ENCODE measurements at regions not wholly inside any gene's neighbourhood (a gene's known extent, or its start where the extent isn't known, plus 50 kb on each side); places are given as distances from the start of the nearest gene placed in this dataset.

DNA sequence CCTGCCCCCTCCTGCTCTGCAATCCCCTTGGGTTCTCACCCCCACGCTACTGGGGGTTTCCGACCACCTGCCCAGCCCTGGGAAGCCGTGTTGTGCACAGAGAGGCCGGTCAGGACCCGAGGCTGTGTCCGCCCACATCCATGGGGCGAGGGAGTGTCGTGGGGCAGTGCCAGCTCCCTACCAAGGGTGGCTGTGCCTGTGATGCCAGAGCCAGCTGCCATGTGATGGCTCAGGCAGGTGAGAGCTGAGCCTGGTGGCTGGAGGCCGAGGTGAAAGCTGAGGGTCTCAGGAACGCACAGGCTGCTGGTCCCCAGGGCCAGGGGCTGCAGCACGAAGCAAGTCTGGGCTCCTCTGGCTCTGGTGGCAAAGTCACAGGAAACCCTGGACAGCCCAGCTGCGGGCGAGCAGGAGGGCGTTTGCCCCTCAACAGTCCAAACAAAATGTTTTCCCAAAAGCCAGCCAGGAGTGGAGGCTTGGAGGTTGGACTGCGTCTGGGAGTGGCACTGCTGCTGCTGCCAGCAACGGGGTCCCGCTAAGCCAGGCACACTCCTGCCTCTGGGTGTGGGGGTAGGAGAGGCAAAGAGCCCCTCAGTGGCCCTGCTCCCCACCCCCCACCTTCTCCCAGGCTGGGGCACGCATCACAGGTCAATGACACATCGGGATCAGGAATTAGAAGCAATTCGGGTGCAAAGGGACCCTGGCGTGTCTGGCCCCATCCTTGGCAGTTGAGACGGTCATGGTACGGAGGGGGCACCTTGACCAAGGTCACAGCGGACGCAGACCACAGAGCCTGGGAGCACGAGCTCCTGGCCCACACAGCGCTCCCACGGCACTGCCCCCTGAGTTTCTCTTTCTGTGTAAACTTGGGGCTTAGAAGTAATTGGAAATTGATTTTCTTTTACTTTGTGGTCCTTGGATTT lies 72.4 kb upstream of the GPC1 start:
- H3K14ac ChIP-seq (ENCODE audit: low read length): peak overlapping the region; percentile 90
- no peak overlapping the region for H3K27ac ChIP-seq (replicated peaks; ENCODE audit: low read length)
- no peak overlapping the region for H3K9ac ChIP-seq (ENCODE audit: low read depth, low read length, poor library complexity)
- no peaks in the 10 kb centered on the region for H3K79me1 ChIP-seq (ENCODE audit: low read depth, low read length)
- peaks cover 22 to 23% of the 10 kb centered on the region in 2 donors for H3K9me3 ChIP-seq (replicated peaks in 1 of 2; ENCODE audit: control insufficient read depth in 2 of 2, insufficient read depth in 1 of 2, low read depth in 1 of 2, low read length in 2 of 2)
- H3K36me3 ChIP-seq (replicated peaks in 1 of 2; ENCODE audit: control insufficient read depth in 2 of 2, insufficient read depth in 2 of 2, low read length in 2 of 2): no peaks in the 10 kb centered on the region
- no CpG with 5 or more reads among the region's 28 CpGs for WGBS, 2 donors (ENCODE audit: extremely low coverage in 2 of 2, insufficient read length in 2 of 2, insufficient replicate concordance in 1 of 2)
- H3K4ac ChIP-seq (ENCODE audit: low read length): no peak overlapping the region
- H4K8ac ChIP-seq (ENCODE audit: low read depth, low read length): no peak overlapping the region
- peak overlapping the region; percentile 97 for H2BK12ac ChIP-seq (ENCODE audit: low read length)
- H4K91ac ChIP-seq (ENCODE audit: low read depth, low read length, poor library complexity): peak overlapping the region; percentile 72
- peak overlapping the region; percentile 97 for H2AK5ac ChIP-seq (ENCODE audit: low read depth, low read length)
- H3K23ac ChIP-seq (ENCODE audit: low read depth, low read length, poor library complexity): no peak overlapping the region
- no peak overlapping the region for H2BK120ac ChIP-seq (ENCODE audit: low read depth, low read length)
- no peaks in the 10 kb centered on the region for H3K27me3 ChIP-seq (ENCODE audit: control insufficient read depth in 3 of 3, insufficient read depth in 3 of 3, low read depth in 1 of 3, low read length in 3 of 3)
- no peak for DNase-seq (ENCODE audit: low spot score)
- H2AFZ ChIP-seq (ENCODE audit: low read length): no peak overlapping the region
- H3K18ac ChIP-seq (ENCODE audit: low read length): peak overlapping the region; percentile 93
- peak overlapping the region; percentile 39 for H2BK5ac ChIP-seq (ENCODE audit: low read length)
- H3K4me1 ChIP-seq (ENCODE audit: control insufficient read depth in 2 of 2, insufficient read depth in 1 of 2, low read depth in 1 of 2, low read length in 2 of 2): peaks cover 0 to 7% of the 10 kb centered on the region in 2 donors
- H3K4me2 ChIP-seq (ENCODE audit: insufficient read depth, low read length, poor library complexity, severe bottlenecking): no peak overlapping the region
- H3K4me3 ChIP-seq (ENCODE audit: low read length in 2 of 2): no peak overlapping the region
- H2BK15ac ChIP-seq (ENCODE audit: low read length): peak overlapping the region; percentile 81

DNA sequence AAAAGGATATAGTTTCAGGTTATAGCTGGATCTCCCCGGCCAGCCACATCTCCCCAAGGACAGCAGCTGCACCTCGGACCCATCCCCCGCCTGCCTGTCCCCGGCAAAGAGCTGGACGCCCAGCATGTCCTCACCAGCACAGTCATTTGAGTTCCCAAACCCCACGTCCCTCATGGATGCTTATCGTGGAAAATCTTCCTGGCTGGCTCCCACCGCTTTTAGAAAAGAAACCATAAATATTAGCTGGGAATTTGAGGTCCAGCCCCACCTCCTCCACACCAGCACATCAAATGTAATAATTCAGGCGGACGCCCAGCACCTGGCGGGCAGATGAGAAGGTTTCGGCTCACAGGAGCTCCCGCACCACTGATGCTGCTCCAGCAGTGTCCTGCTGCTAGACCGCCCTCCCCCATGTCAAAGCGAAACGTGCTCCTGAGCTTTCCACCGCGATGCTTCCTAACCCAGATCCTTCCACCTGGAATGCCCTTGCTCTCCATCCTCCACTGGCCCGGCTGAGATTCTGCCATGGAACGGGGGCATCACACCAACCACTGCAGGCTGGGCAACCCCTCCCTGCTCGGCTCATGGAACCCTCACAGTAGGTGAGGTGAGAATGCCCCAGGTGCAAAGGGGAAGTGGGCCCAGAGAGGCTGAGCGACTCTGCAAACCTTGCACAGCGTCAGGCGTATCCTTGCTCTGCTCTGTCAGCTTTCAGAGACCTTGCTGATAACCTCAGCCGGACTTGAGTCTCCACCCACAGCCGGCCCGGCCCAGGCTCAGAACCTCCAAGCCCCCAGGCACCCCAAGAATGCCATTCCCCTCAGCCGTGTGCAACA lies 71.5 kb upstream of the GPC1 start:
- H2AFZ ChIP-seq (ENCODE audit: low read length): no peak overlapping the region
- H2BK15ac ChIP-seq (ENCODE audit: low read length): peak overlapping the region; percentile 97
- no peak overlapping the region for H3K4ac ChIP-seq (ENCODE audit: low read length)
- H3K9ac ChIP-seq (ENCODE audit: low read depth, low read length, poor library complexity): peak overlapping the region; percentile 80
- peak overlapping the region in 1 of 2 donors; percentile 14 for H3K4me3 ChIP-seq (ENCODE audit: low read length in 2 of 2)
- H2BK120ac ChIP-seq (ENCODE audit: low read depth, low read length): peak overlapping the region; percentile 73
- peak overlapping the region; percentile 88 for H3K18ac ChIP-seq (ENCODE audit: low read length)
- no CpG with 5 or more reads among the region's 28 CpGs for WGBS, 2 donors (ENCODE audit: extremely low coverage in 2 of 2, insufficient read length in 2 of 2, insufficient replicate concordance in 1 of 2)
- peaks cover 22 to 23% of the 10 kb centered on the region in 2 donors for H3K9me3 ChIP-seq (replicated peaks in 1 of 2; ENCODE audit: control insufficient read depth in 2 of 2, insufficient read depth in 1 of 2, low read depth in 1 of 2, low read length in 2 of 2)
- no peak for DNase-seq (ENCODE audit: low spot score)
- no peak overlapping the region for H3K27ac ChIP-seq (replicated peaks; ENCODE audit: low read length)
- H2AK5ac ChIP-seq (ENCODE audit: low read depth, low read length): peak overlapping the region; percentile 94
- no peak overlapping the region for H3K23ac ChIP-seq (ENCODE audit: low read depth, low read length, poor library complexity)
- H3K36me3 ChIP-seq (replicated peaks in 1 of 2; ENCODE audit: control insufficient read depth in 2 of 2, insufficient read depth in 2 of 2, low read length in 2 of 2): no peaks in the 10 kb centered on the region
- H3K4me1 ChIP-seq (ENCODE audit: control insufficient read depth in 2 of 2, insufficient read depth in 1 of 2, low read depth in 1 of 2, low read length in 2 of 2): peaks cover 0 to 7% of the 10 kb centered on the region in 2 donors
- H4K91ac ChIP-seq (ENCODE audit: low read depth, low read length, poor library complexity): no peak overlapping the region
- H3K4me2 ChIP-seq (ENCODE audit: insufficient read depth, low read length, poor library complexity, severe bottlenecking): no peak overlapping the region
- no peak overlapping the region for H4K8ac ChIP-seq (ENCODE audit: low read depth, low read length)
- peaks cover 0 to 3% (median 0%) of the 10 kb centered on the region in 3 experiments for H3K27me3 ChIP-seq (ENCODE audit: control insufficient read depth in 3 of 3, insufficient read depth in 3 of 3, low read depth in 1 of 3, low read length in 3 of 3)
- H2BK5ac ChIP-seq (ENCODE audit: low read length): no peak overlapping the region
- H3K79me1 ChIP-seq (ENCODE audit: low read depth, low read length): no peaks in the 10 kb centered on the region
- peak overlapping the region; percentile 86 for H3K14ac ChIP-seq (ENCODE audit: low read length)
- H2BK12ac ChIP-seq (ENCODE audit: low read length): peak overlapping the region; percentile 79

DNA sequence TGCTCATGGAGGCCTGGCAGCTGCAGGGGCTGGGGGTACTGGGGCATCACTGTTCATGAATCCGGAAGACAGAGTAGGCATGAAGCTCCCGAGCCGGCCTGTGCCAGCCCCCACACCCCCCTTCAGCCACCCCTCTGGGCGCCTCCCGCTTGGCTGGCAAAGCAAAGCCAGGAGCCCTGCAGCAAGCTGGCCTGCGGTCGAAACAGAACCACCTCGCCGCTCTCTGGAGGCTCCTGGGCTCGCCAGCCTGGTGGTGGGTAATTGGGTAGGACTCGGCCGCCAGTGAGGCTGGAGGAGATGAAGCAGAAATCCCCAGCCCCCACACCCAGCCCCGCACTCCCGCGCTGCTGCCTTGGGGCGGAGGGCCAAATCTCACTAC lies 70.9 kb upstream of the GPC1 start:
- Histone ChIP-seq H3K9me3 (replicated peaks in 1 of 2; ENCODE audit: control insufficient read depth in 2 of 2, insufficient read depth in 1 of 2, low read depth in 1 of 2, low read length in 2 of 2) (peaks cover 20 to 21% of the 10 kb centered on the region in 2 donors), H2BK5ac (ENCODE audit: low read length) (peak overlapping the region; percentile 58), H2BK15ac (ENCODE audit: low read length) (peak overlapping the region; percentile 97), H3K4me3 (ENCODE audit: low read length in 2 of 2) (no peak overlapping the region), H4K8ac (ENCODE audit: low read depth, low read length) (no peak overlapping the region), H3K27ac (replicated peaks; ENCODE audit: low read length) (no peak overlapping the region), H3K36me3 (replicated peaks in 1 of 2; ENCODE audit: control insufficient read depth in 2 of 2, insufficient read depth in 2 of 2, low read length in 2 of 2) (no peaks in the 10 kb centered on the region), H3K4me2 (ENCODE audit: insufficient read depth, low read length, poor library complexity, severe bottlenecking) (no peak overlapping the region), H3K14ac (ENCODE audit: low read length) (peak overlapping the region; percentile 86), H3K23ac (ENCODE audit: low read depth, low read length, poor library complexity) (no peak overlapping the region), H3K4ac (ENCODE audit: low read length) (no peak overlapping the region), H3K79me1 (ENCODE audit: low read depth, low read length) (no peaks in the 10 kb centered on the region), H3K9ac (ENCODE audit: low read depth, low read length, poor library complexity) (no peak overlapping the region), H2AK5ac (ENCODE audit: low read depth, low read length) (peak overlapping the region; percentile 84), H2BK120ac (ENCODE audit: low read depth, low read length) (peak overlapping the region; percentile 73), H3K27me3 (ENCODE audit: control insufficient read depth in 3 of 3, insufficient read depth in 3 of 3, low read depth in 1 of 3, low read length in 3 of 3) (peaks cover 0 to 5% (median 0%) of the 10 kb centered on the region in 3 experiments), H3K18ac (ENCODE audit: low read length) (peak overlapping the region; percentile 88), H2AFZ (ENCODE audit: low read length) (no peak overlapping the region), H3K4me1 (ENCODE audit: control insufficient read depth in 2 of 2, insufficient read depth in 1 of 2, low read depth in 1 of 2, low read length in 2 of 2) (peaks cover 0 to 7% of the 10 kb centered on the region in 2 donors), H4K91ac (ENCODE audit: low read depth, low read length, poor library complexity) (no peak overlapping the region), H2BK12ac (ENCODE audit: low read length) (no peak overlapping the region)
- DNase-seq (ENCODE audit: low spot score): no peak
- WGBS, 2 donors (ENCODE audit: extremely low coverage in 2 of 2, insufficient read length in 2 of 2, insufficient replicate concordance in 1 of 2): no CpG with 5 or more reads among the region's 16 CpGs
